ENCODE measurements at regions not wholly inside any gene's neighbourhood (a gene's known extent, or its start where the extent isn't known, plus 50 kb on each side); places are given as distances from the start of the nearest gene placed in this dataset.

- no peak for TF ChIP-seq CTCF (conservative IDR thresholded peaks at IDR 0.05; ENCODE audit: low read depth, low read length)
- TF ChIP-seq EZH2 (IDR thresholded peaks at IDR 0.05; ENCODE audit: low read length, unreplicated experiment): no peak
Observed at GRCh38 chr9:135002336-135002735, 84.6 kb upstream of the FCN1 start.

Measured in PC-3 (cell line).